ENCODE measurements at regions not wholly inside any gene's neighbourhood (a gene's known extent, or its start where the extent isn't known, plus 50 kb on each side); places are given as distances from the start of the nearest gene placed in this dataset.

GRCh38 chr1:177848577-177848976 lies 121.3 kb downstream of the SEC16B start:
- TF ChIP-seq, protein P1, sequence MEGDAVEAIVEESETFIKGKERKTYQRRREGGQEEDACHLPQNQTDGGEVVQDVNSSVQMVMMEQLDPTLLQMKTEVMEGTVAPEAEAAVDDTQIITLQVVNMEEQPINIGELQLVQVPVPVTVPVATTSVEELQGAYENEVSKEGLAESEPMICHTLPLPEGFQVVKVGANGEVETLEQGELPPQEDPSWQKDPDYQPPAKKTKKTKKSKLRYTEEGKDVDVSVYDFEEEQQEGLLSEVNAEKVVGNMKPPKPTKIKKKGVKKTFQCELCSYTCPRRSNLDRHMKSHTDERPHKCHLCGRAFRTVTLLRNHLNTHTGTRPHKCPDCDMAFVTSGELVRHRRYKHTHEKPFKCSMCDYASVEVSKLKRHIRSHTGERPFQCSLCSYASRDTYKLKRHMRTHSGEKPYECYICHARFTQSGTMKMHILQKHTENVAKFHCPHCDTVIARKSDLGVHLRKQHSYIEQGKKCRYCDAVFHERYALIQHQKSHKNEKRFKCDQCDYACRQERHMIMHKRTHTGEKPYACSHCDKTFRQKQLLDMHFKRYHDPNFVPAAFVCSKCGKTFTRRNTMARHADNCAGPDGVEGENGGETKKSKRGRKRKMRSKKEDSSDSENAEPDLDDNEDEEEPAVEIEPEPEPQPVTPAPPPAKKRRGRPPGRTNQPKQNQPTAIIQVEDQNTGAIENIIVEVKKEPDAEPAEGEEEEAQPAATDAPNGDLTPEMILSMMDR (IDR thresholded peaks at IDR 0.05): no peak
- TF ChIP-seq POLR2AphosphoS5 (IDR thresholded peaks at IDR 0.05): no peak
